Omental fat pad (tissue), 3 donors: ENCODE measurements at regions not wholly inside any gene's neighbourhood (a gene's known extent, or its start where the extent isn't known, plus 50 kb on each side); places are given as distances from the start of the nearest gene placed in this dataset.
"Not testable (repeated sequence)": the region's sequence is repeated elsewhere in the genome, so short reads cannot be mapped to it uniquely, and the experiment has no call there.

Source experiments
- ATAC-seq: fragments of 150-250 bp; one replicate; pipeline ENCODE4 v1.9.1; 2016; ENCODE audit warnings: mild to moderate bottlenecking, moderate library complexity; ENCODE audit not compliant: low FRiP score
- DNase-seq: peaks from one replicate; pipeline ENCODE4 v3.0.0-alpha.2; 2019; ENCODE audit warnings: low spot score
- TF ChIP-seq, protein P1 (sequence below), 3 donors: fragments of 450-650 bp; IDR thresholded peaks; one replicate each; pipeline ENCODE4 v1.5.1; 2016 to 2017; ENCODE audit warnings: antibody characterized with exemption in 3 of 3, mild to moderate bottlenecking in 3 of 3, moderate library complexity in 2 of 3

GRCh38 chr6:168851460-168852375 lies 401.9 kb downstream of the THBS2 start:
- ATAC-seq = peak; percentile 51
- TF ChIP-seq, protein P1, sequence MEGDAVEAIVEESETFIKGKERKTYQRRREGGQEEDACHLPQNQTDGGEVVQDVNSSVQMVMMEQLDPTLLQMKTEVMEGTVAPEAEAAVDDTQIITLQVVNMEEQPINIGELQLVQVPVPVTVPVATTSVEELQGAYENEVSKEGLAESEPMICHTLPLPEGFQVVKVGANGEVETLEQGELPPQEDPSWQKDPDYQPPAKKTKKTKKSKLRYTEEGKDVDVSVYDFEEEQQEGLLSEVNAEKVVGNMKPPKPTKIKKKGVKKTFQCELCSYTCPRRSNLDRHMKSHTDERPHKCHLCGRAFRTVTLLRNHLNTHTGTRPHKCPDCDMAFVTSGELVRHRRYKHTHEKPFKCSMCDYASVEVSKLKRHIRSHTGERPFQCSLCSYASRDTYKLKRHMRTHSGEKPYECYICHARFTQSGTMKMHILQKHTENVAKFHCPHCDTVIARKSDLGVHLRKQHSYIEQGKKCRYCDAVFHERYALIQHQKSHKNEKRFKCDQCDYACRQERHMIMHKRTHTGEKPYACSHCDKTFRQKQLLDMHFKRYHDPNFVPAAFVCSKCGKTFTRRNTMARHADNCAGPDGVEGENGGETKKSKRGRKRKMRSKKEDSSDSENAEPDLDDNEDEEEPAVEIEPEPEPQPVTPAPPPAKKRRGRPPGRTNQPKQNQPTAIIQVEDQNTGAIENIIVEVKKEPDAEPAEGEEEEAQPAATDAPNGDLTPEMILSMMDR (IDR thresholded peaks at IDR 0.05) = no peak
- no peak for DNase-seq

- not testable (repeated sequence) for DNase-seq, ATAC-seq
These were observed 403.5 kb downstream of the THBS2 start for GRCh38 chr6:168850027-168850736.

DNA sequence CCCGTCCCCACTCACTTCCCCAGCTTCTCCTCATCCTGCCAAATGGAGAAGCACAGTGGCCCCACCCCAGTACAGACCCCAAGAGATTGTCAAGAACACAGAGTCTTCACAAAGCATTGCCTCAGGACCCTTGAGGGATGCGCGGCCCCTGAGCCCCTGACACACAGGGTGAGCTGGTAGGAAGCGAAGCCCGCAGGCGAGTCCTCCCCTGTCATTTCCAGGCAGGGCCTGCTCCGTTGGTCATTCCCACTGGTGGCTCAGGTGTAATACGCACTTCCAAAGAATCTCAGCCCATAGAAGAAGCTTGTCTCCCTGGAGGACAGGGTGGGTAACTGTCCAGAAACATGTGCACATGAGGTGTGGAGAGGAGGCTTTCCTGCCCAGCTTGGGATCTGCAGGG lies 404.2 kb downstream of the THBS2 start:
- ATAC-seq (no peak), DNase-seq (no peak)
- TF ChIP-seq, protein P1 (IDR thresholded peaks at IDR 0.05) = no peak

DNA sequence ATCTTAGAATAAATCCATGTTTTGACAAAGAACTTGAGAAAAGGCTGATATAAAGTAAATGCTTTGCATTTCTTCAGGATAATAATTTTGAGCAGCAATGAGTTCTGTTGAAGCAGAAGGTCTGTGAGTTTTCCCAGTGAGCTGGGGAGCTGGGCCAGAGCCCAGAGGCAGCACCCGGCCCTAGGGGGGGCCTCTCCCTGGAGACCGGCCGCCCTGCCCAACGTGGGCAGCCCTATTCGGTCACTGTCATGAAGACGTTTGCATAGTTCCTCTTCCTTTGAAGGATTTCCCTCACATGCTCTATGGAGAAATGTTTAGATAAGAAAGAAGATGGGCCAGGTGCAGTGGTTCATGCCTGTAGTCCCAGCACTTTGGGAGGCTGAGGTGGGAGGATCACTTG lies 404.8 kb downstream of the THBS2 start:
- DNase-seq (no peak), ATAC-seq (no peak)
- TF ChIP-seq, protein P1 (IDR thresholded peaks at IDR 0.05) = no peak

DNA sequence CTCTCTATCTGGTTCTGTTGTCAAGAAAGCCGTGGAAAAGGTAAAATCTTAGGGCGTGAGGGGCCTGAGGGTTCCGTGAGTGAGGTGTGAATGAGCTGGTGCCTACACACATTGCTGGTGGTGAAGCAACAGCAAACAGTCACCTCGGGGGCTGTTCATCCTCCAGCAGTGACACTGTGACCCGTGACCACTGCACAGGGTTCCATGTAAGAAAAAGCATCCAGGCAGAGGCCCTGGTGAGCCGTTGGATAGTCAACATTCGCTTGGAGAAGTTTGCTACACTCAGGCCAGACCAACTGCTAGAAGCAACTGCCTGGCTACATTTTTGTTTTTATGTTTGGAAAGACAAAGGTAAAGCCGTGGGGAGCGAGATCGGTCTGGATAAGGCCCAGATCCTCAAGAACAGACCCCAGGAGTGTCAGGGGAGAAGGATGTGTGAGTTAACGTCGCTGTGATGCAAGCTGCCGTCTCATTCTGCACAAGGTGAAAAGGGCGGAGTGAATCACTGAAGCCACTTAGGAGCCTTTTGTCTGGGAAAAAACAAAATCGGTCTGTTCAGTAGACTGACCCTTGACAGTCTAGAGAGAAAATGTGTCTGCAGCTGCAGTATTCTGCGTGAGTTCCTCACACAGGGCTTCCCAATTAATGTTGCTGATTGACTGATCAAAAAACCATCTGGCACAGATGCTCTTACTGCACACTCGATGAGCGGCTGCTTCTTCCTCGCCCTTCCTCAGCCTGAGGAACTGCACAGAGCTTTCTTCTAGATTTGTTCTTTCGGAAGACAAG lies 404.0 kb downstream of the SMOC2 start:
- TF ChIP-seq, protein P1 (IDR thresholded peaks at IDR 0.05) = no peak
- ATAC-seq (no peak), DNase-seq (no peak)

DNA sequence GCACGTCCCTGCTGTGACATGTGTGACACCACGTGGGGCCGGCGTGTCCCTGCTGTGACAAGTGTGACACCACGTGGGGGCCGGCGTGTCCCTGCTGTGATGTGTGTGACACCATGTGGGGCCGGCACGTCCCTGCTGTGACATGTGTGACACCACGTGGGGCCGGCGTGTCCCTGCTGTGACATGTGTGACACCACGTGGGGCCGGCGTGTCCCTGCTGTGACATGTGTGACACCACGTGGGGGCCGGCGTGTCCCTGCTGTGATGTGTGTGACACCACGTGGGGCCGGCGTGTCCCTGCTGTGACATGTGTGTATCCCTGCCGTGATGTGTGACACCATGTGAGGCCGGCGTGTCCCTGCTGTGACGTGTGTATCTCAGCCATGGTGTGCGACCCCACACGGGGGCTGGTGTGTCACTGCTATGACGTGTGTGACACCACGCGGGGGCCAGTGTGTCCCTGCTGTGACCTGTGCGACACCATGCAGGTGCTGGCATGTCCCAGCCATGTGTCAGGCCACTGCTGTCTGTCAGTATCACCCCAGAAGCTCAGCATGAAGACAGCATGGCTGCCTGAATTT lies 401.7 kb downstream of the SMOC2 start:
- not testable (repeated sequence) for DNase-seq, ATAC-seq

GRCh38 chr6:168841609-168842278 lies 400.8 kb downstream of the SMOC2 start:
- TF ChIP-seq, protein P1 (IDR thresholded peaks at IDR 0.05) = no peak
- ATAC-seq (no peak), DNase-seq (no peak)

DNA sequence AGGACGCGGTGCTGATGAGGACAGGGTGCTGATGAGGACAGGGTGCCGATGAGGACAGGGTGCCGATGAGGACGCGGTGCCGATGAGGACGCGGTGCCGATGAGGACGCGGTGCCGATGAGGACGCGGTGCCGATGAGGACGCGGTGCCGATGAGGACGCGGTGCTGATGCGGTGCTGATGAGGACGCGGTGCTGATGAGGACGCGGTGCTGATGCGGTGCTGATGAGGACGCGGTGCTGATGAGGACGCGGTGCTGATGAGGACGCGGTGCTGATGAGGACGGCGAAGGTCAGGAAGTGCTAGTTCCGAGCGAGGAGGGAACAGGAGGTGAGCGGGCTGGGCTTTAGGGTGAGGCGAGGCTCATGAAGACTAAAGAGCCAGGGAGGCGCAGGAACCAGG lies 399.9 kb downstream of the SMOC2 start:
- DNase-seq, ATAC-seq: not testable (repeated sequence)

DNA sequence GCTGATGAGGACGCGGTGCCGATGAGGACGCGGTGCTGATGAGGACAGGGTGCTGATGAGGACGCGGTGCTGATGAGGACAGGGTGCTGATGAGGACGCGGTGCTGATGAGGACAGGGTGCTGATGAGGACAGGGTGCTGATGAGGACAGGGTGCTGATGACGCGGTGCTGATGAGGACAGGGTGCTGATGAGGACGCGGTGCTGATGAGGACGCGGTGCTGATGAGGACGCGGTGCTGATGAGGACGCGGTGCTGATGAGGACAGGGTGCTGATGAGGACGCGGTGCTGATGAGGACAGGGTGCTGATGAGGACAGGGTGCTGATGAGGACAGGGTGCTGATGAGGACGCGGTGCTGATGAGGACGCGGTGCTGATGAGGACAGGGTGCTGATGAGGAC lies 399.3 kb downstream of the SMOC2 start:
- ATAC-seq, DNase-seq: not testable (repeated sequence)
